ENCODE measurements at regions not wholly inside any gene's neighbourhood (a gene's known extent, or its start where the extent isn't known, plus 50 kb on each side); places are given as distances from the start of the nearest gene placed in this dataset.

DNA sequence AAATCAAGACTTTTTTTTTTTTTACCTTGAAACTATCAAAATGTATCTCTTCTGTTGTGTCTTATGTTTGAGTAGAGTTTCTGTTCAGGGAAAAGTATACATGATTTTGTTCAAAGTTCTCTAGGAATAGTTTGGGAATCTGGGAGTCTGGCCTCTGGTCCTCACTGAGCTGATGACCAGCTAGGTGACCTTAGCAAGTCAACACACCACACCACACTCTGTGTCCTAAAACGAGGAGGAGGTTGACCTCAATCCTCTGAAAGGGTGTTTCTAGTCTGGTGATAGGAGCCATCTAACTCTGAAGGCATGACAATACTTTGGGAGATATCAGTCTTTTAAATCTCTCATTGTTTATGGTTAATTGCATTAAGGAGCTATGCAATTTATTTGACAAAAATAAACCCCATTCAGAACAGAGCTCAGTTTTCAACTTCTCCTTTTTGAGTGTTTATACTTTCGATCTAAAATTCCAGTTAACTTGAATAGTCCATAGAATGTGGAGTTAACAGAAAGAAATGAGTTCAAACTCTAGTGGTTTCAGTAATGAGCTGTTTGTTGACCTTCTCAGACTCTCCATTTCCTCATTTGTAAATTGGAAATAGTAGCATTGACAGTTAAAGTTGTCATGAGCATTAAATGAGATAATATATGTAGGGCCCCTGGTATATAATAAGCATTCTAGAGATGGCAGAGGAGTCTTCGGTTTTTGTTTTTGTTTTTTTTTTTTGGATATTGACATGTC lies 112.2 kb upstream of the LRRN1 start:
- Histone ChIP-seq H3K4me3 (no peak overlapping the region), H3K36me3 (no peaks in the 10 kb centered on the region), H3K9me3 (no peaks in the 10 kb centered on the region), H3K27ac (no peak overlapping the region), H3K27me3 (ENCODE audit: low read depth) (no peaks in the 10 kb centered on the region), H3K4me1 (no peaks in the 10 kb centered on the region)
- ATAC-seq: no peak
- TF ChIP-seq, protein P1, sequence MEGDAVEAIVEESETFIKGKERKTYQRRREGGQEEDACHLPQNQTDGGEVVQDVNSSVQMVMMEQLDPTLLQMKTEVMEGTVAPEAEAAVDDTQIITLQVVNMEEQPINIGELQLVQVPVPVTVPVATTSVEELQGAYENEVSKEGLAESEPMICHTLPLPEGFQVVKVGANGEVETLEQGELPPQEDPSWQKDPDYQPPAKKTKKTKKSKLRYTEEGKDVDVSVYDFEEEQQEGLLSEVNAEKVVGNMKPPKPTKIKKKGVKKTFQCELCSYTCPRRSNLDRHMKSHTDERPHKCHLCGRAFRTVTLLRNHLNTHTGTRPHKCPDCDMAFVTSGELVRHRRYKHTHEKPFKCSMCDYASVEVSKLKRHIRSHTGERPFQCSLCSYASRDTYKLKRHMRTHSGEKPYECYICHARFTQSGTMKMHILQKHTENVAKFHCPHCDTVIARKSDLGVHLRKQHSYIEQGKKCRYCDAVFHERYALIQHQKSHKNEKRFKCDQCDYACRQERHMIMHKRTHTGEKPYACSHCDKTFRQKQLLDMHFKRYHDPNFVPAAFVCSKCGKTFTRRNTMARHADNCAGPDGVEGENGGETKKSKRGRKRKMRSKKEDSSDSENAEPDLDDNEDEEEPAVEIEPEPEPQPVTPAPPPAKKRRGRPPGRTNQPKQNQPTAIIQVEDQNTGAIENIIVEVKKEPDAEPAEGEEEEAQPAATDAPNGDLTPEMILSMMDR (IDR thresholded peaks at IDR 0.05): no peak
- no peak for DNase-seq
- intact Hi-C loops (cut with DNase I): no loop called here

- Histone ChIP-seq H3K4me1 (no peaks in the 10 kb centered on the region), H3K9me3 (no peaks in the 10 kb centered on the region), H3K27ac (no peak overlapping the region), H3K27me3 (ENCODE audit: low read depth) (no peaks in the 10 kb centered on the region), H3K4me3 (no peak overlapping the region), H3K36me3 (no peaks in the 10 kb centered on the region)
- no peak for ATAC-seq
- intact Hi-C loops (cut with DNase I): no loop called here
- TF ChIP-seq, protein P1 (IDR thresholded peaks at IDR 0.05): no peak
- no peak for DNase-seq
Observed at GRCh38 chr3:3685721-3686120, 113.5 kb upstream of the LRRN1 start.

DNA sequence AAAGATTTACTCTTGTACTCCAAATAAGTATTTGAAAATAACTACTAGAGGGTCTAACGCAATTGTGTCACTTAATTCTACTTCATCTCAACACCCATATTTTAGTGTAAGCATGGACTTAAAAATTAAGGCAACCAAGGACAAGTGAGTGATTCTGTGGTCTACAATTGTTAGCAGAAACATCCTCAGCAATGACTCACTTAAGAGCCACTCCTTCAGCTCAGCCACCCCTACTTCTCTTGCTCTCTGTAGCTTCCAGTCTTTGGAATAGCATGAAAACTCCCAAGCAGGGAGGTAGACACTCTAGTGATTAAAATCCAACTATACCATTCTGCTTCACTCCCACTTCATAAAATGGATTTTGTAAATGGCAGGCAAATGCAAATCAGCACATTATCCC lies 116.0 kb upstream of the LRRN1 start:
- H3K27me3 ChIP-seq (ENCODE audit: low read depth): no peaks in the 10 kb centered on the region
- H3K36me3 ChIP-seq: no peaks in the 10 kb centered on the region
- no peaks in the 10 kb centered on the region for H3K4me1 ChIP-seq
- DNase-seq (no peak), ATAC-seq (no peak)
- intact Hi-C loops (cut with DNase I): no loop called here
- TF ChIP-seq, protein P1 (IDR thresholded peaks at IDR 0.05): no peak
- H3K9me3 ChIP-seq: no peaks in the 10 kb centered on the region
- H3K27ac ChIP-seq: no peak overlapping the region
- no peak overlapping the region for H3K4me3 ChIP-seq

GRCh38 chr3:3675801-3676200 lies 123.4 kb upstream of the LRRN1 start:
- Histone ChIP-seq H3K4me3 (no peak overlapping the region), H3K27ac (no peak overlapping the region), H3K36me3 (no peaks in the 10 kb centered on the region), H3K4me1 (no peaks in the 10 kb centered on the region), H3K27me3 (ENCODE audit: low read depth) (no peaks in the 10 kb centered on the region), H3K9me3 (no peaks in the 10 kb centered on the region)
- no peak for DNase-seq
- TF ChIP-seq, protein P1 (IDR thresholded peaks at IDR 0.05): no peak
- ATAC-seq: no peak
- intact Hi-C loops (cut with DNase I): no loop called here

GRCh38 chr3:3675186-3675585 lies 124.0 kb upstream of the LRRN1 start:
- Histone ChIP-seq H3K4me3 (no peak overlapping the region), H3K27ac (no peak overlapping the region), H3K9me3 (no peaks in the 10 kb centered on the region), H3K27me3 (ENCODE audit: low read depth) (no peaks in the 10 kb centered on the region), H3K4me1 (no peaks in the 10 kb centered on the region), H3K36me3 (no peaks in the 10 kb centered on the region)
- intact Hi-C loops (cut with DNase I): no loop called here
- DNase-seq: no peak
- no peak for ATAC-seq
- TF ChIP-seq, protein P1 (IDR thresholded peaks at IDR 0.05): no peak

Data from lower lobe of right lung (tissue), 2 donors.